Spleen (tissue), 11 donors: ENCODE measurements at regions not wholly inside any gene's neighbourhood (a gene's known extent, or its start where the extent isn't known, plus 50 kb on each side); places are given as distances from the start of the nearest gene placed in this dataset.

ENCODE experiments used
- DNase-seq: peaks from one replicate; pipeline ENCODE4 v3.0.0-alpha.2; 2020
- H3K27ac ChIP-seq, 8 donors: fragments of 200-600 bp; sonication (generic) in 7 of 8; 1 replicate in 4 of 8; 2 replicates in 4 of 8; pipeline versions ENCODE4 v1.5.0 to v1.8.0; 2016 to 2021; ENCODE audit warnings: inconsistent platforms in 4 of 8, mild to moderate bottlenecking in 4 of 8, moderate library complexity in 1 of 8
- H3K27me3 ChIP-seq, 7 donors: fragments of 200-600 bp; sonication (generic) in 6 of 7; replicated peaks in 1 of 7; 1 replicate in 4 of 7; 2 replicates in 3 of 7; pipeline versions ENCODE4 v1.5.0 to v1.8.0; 2016 to 2021; ENCODE audit warnings: inconsistent platforms in 3 of 7, mild to moderate bottlenecking in 1 of 7
- H3K36me3 ChIP-seq, 6 donors: fragments of 200-600 bp; sonication (generic) in 5 of 6; 1 replicate in 4 of 6; 2 replicates in 2 of 6; pipeline versions ENCODE4 v1.5.0 to v1.8.0; 2016 to 2021; ENCODE audit warnings: inconsistent platforms in 2 of 6
- H3K4me1 ChIP-seq, 6 donors: fragments of 200-600 bp; sonication (generic) in 5 of 6; 1 replicate in 3 of 6; 2 replicates in 3 of 6; pipeline versions ENCODE4 v1.5.0 to v1.8.0; 2016 to 2021; ENCODE audit warnings: inconsistent platforms in 3 of 6
- H3K4me3 ChIP-seq, 8 donors: fragments of 200-600 bp; sonication (generic) in 7 of 8; 1 replicate in 4 of 8; 2 replicates in 4 of 8; pipeline versions ENCODE4 v1.5.0 to v1.8.0; 2016 to 2021; ENCODE audit warnings: inconsistent platforms in 4 of 8, mild to moderate bottlenecking in 4 of 8, moderate library complexity in 2 of 8
- H3K9me3 ChIP-seq, 8 donors: fragments of 200-600 bp; sonication (generic) in 7 of 8; 1 replicate in 4 of 8; 2 replicates in 4 of 8; pipeline versions ENCODE4 v1.5.0 to v1.8.0; 2016 to 2021; ENCODE audit warnings: inconsistent platforms in 4 of 8
- POLR2A ChIP-seq, 3 donors: fragments of 450-650 bp; IDR thresholded peaks; one replicate each; pipeline ENCODE4 v1.5.1; 2017; ENCODE audit warnings: antibody characterized with exemption in 3 of 3, mild to moderate bottlenecking in 1 of 3
- POLR2AphosphoS5 ChIP-seq, 3 donors: sonication (generic); formaldehyde crosslinking; IDR thresholded peaks; one replicate each; pipeline ENCODE4 v1.5.1; 2017; ENCODE audit warnings: antibody characterized with exemption in 3 of 3
- WGBS, 5 donors: extraction: QIAGEN DNeasy Blood & Tissue Kit in 3 of 5; methylation state at CpG; one replicate each; pipeline versions ENCODE4 v1.1.5 to v1.1.7; 2013 to 2018; 5-methylcytosine and 5-hydroxymethylcytosine counted together
- intact Hi-C: fragments of 100-400 bp; cut with DNase I; formaldehyde crosslinking; loops from one replicate; pipeline ENCODE4 v1.15.0; 2023; ENCODE audit warnings: low total_unique reads
- TF ChIP-seq, protein P1 (sequence below), 11 experiments: fragments of 200-600 bp in 7 of 11; fragments of 450-650 bp in 4 of 11; sonication (generic) in 4 of 11; IDR thresholded peaks in 8 of 11; conservative IDR thresholded peaks in 3 of 11; 1 replicate in 7 of 11; 2 replicates in 4 of 11; pipeline versions ENCODE4 v1.4.0 to v1.8.0; 2016 to 2021; ENCODE audit warnings: antibody characterized with exemption in 11 of 11, inconsistent platforms in 4 of 11, mild to moderate bottlenecking in 1 of 11
- donor health status: healthy with polysubstance abuse.
- donor health status: DM: no; HTN: no; CAD: no; lungs with moderate emphysema.
- donor health status: DM: no; HTN: no; CAD: no.
- donor health status: Bipolar disorder and iron deficiency.
- donor health status: healthy.
- donor health status: DM: no; HTN: no; CAD: no.
- donor health status: DM: yes; HTN: yes; CAD: no.

DNA sequence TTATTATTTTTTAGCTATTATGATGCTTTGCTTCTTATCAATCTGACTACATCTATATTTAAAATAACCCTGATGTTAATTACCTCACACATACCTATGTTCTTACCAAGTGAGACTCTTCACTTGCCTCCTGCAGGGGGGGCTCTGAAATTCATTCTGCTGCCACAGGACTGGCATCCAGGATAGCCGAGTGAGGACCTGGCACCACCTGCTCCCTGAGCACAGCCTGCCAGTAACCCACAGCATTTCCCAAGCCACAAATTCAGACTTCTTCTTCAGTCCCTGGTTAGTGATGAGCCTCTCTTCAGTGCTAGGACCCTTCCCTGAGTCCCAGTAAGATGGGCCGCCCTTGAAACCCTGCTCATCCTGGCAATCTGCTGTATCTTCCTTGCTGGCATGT lies 296.5 kb upstream of the PLXNA2 start:
- DNase-seq, result no peak
- no peak overlapping the region for H3K4me3 ChIP-seq
- no peaks in the 10 kb centered on the region for H3K36me3 ChIP-seq
- no peaks in the 10 kb centered on the region for H3K9me3 ChIP-seq
- no peak overlapping the region for H3K27ac ChIP-seq
- peaks cover 0 to 6% (median 0%) of the 10 kb centered on the region in 7 donors for H3K27me3 ChIP-seq
- 83 to 100% (median 91%) methylated on average over 2 of the region's 2 CpGs for WGBS, 5 donors
- intact Hi-C loops, result no loop called here
- TF ChIP-seq, protein P1, sequence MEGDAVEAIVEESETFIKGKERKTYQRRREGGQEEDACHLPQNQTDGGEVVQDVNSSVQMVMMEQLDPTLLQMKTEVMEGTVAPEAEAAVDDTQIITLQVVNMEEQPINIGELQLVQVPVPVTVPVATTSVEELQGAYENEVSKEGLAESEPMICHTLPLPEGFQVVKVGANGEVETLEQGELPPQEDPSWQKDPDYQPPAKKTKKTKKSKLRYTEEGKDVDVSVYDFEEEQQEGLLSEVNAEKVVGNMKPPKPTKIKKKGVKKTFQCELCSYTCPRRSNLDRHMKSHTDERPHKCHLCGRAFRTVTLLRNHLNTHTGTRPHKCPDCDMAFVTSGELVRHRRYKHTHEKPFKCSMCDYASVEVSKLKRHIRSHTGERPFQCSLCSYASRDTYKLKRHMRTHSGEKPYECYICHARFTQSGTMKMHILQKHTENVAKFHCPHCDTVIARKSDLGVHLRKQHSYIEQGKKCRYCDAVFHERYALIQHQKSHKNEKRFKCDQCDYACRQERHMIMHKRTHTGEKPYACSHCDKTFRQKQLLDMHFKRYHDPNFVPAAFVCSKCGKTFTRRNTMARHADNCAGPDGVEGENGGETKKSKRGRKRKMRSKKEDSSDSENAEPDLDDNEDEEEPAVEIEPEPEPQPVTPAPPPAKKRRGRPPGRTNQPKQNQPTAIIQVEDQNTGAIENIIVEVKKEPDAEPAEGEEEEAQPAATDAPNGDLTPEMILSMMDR (IDR thresholded peaks at IDR 0.05 in 8 of 11, conservative IDR thresholded peaks at IDR 0.05 in 3 of 11), result no peak
- no peak for TF ChIP-seq POLR2A (IDR thresholded peaks at IDR 0.05)
- no peak for TF ChIP-seq POLR2AphosphoS5 (IDR thresholded peaks at IDR 0.05)
- no peaks in the 10 kb centered on the region for H3K4me1 ChIP-seq

DNA sequence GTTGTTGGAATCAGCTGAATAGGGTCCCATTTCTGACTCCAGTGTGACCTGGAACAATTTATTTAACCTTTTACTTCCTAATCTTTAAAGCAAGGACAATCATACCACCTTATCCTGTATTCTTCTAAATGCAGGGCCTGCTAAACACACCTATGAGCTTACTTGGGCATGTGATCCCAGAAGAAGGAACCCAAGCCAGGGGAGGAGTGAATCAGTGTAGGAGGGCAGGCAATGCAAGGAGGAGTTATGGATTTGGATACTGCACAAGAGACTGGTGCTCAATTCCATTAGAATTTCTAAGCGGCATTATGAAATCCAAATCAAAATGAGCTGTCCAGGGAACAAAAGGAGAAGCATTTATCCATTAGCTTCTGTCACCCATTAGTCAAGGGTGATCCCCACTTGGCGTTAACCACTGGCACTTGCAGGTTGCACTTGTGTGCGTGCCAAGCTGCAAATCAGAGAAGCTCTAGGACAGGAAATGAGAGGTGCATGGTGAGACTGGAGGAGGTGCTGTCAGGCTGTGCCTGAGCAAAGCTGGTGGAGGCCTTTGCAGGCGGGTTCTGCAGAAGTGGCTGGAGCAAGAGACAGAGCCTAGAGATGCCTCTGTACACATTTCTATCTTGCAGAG lies 297.2 kb upstream of the PLXNA2 start:
- H3K27me3 ChIP-seq, result peaks cover 0 to 5% (median 0%) of the 10 kb centered on the region in 7 donors
- no peaks in the 10 kb centered on the region for H3K9me3 ChIP-seq
- H3K4me1 ChIP-seq, result no peaks in the 10 kb centered on the region
- TF ChIP-seq, protein P1 (IDR thresholded peaks at IDR 0.05 in 8 of 11, conservative IDR thresholded peaks at IDR 0.05 in 3 of 11), result no peak
- TF ChIP-seq POLR2A (IDR thresholded peaks at IDR 0.05) (no peak), POLR2AphosphoS5 (IDR thresholded peaks at IDR 0.05) (no peak)
- WGBS, 5 donors, result 79 to 92% (median 87%) methylated on average over 4 of the region's 4 CpGs
- intact Hi-C loops, result no loop called here
- H3K27ac ChIP-seq, result no peak overlapping the region
- no peak for DNase-seq
- no peak overlapping the region for H3K4me3 ChIP-seq
- H3K36me3 ChIP-seq, result no peaks in the 10 kb centered on the region

DNA sequence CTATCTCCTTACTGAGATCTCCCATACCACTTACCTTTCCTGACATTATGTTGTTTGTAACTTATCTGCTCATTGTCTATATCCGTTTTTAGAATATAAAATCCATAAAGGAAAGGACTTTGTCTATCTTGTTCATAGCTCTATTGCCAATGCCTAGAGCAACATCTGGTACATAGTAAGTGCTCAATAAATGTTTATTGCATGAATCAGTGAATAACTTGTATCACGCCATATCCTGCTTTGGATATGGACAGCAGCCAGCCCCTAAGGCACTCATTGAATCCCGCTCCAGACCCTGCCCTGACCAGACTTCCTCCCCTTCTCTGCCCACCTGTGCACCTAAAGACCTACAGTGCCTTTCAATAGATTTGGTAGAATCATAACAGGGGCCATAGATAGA lies 298.1 kb upstream of the PLXNA2 start:
- H3K4me1 ChIP-seq, result no peaks in the 10 kb centered on the region
- 88 to 94% (median 92%) methylated on average over 3 of the region's 3 CpGs for WGBS, 5 donors
- H3K4me3 ChIP-seq, result no peak overlapping the region
- no peaks in the 10 kb centered on the region for H3K9me3 ChIP-seq
- no peak for DNase-seq
- intact Hi-C loops, result no loop called here
- peaks cover 0 to under 1% (median 0%) of the 10 kb centered on the region in 7 donors for H3K27me3 ChIP-seq
- H3K27ac ChIP-seq, result no peak overlapping the region
- no peaks in the 10 kb centered on the region for H3K36me3 ChIP-seq
- no peak for TF ChIP-seq POLR2A (IDR thresholded peaks at IDR 0.05)
- TF ChIP-seq POLR2AphosphoS5 (IDR thresholded peaks at IDR 0.05), result no peak
- TF ChIP-seq, protein P1 (IDR thresholded peaks at IDR 0.05 in 8 of 11, conservative IDR thresholded peaks at IDR 0.05 in 3 of 11), result no peak

DNA sequence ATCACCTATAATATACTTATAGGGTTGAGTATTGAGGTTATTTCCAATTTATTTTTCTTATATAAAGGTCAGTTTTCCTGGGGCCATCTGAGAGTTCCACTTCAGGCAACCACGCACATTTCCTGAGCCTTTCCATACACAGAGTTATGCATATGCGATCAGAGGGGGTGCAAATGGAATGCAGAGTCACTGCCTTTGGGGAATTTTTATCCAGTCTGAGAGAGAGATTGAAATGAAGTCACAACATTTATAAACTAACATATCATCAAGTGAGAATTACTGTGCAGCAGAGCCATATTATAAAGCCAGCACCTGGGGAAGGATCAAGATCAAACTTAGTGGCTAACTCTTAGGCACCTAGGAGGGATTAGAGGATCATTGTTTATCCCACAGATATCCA lies 299.9 kb upstream of the PLXNA2 start:
- Histone ChIP-seq H3K4me3 (no peak overlapping the region), H3K27ac (no peak overlapping the region), H3K4me1 (no peaks in the 10 kb centered on the region), H3K36me3 (no peaks in the 10 kb centered on the region), H3K9me3 (no peaks in the 10 kb centered on the region), H3K27me3 (peaks cover 0 to 13% (median 0%) of the 10 kb centered on the region in 7 donors)
- WGBS, 5 donors, result 85 to 94% (median 88%) methylated on average over 2 of the region's 2 CpGs
- intact Hi-C loops, result no loop called here
- TF ChIP-seq POLR2A (IDR thresholded peaks at IDR 0.05) (no peak), POLR2AphosphoS5 (IDR thresholded peaks at IDR 0.05) (no peak)
- TF ChIP-seq, protein P1 (IDR thresholded peaks at IDR 0.05 in 8 of 11, conservative IDR thresholded peaks at IDR 0.05 in 3 of 11), result no peak
- DNase-seq, result no peak
